Tibial nerve (tissue), 4 donors: ENCODE measurements at regions not wholly inside any gene's neighbourhood (a gene's known extent, or its start where the extent isn't known, plus 50 kb on each side); places are given as distances from the start of the nearest gene placed in this dataset.

Source experiments
- EP300 ChIP-seq, 2 donors: sonication (generic); formaldehyde crosslinking; IDR thresholded peaks; one replicate each; pipeline ENCODE4 v1.6.1; 2017; ENCODE audit warnings: antibody characterized with exemption in 2 of 2, mild to moderate bottlenecking in 1 of 2
- TF ChIP-seq, protein P1 (sequence below), 5 experiments: fragments of 200-600 bp in 3 of 5; fragments of 450-650 bp in 2 of 5; sonication (generic) in 3 of 5; IDR thresholded peaks; one replicate each; pipeline ENCODE4 v1.5.1; 2016 to 2019; ENCODE audit warnings: antibody characterized with exemption in 5 of 5, mild to moderate bottlenecking in 3 of 5, moderate library complexity in 2 of 5

DNA sequence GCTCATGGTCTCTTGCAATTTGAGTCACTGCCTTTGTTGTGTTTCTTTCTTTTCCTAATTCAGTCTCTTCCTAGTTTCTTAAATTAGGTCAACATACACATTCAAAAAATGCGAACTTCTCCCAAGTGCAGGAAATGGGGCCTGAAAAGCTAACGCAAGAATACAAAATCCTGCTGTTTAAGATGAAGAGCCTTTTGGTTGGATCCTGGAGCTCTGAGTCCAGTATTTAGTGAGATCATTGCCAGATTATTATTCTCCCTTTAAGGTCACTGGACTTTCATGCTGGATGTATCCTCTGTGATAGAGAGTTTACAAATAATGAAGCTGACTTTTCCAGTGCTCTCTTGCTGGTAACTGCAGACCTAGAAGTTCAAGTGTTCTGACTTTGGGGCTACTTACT lies 401.9 kb upstream of the MKI67 start:
- TF ChIP-seq, protein P1, sequence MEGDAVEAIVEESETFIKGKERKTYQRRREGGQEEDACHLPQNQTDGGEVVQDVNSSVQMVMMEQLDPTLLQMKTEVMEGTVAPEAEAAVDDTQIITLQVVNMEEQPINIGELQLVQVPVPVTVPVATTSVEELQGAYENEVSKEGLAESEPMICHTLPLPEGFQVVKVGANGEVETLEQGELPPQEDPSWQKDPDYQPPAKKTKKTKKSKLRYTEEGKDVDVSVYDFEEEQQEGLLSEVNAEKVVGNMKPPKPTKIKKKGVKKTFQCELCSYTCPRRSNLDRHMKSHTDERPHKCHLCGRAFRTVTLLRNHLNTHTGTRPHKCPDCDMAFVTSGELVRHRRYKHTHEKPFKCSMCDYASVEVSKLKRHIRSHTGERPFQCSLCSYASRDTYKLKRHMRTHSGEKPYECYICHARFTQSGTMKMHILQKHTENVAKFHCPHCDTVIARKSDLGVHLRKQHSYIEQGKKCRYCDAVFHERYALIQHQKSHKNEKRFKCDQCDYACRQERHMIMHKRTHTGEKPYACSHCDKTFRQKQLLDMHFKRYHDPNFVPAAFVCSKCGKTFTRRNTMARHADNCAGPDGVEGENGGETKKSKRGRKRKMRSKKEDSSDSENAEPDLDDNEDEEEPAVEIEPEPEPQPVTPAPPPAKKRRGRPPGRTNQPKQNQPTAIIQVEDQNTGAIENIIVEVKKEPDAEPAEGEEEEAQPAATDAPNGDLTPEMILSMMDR (IDR thresholded peaks at IDR 0.05): no peak
- TF ChIP-seq EP300 (IDR thresholded peaks at IDR 0.05): no peak
